Endothelial cell of umbilical vein (primary cell): ENCODE measurements at regions not wholly inside any gene's neighbourhood (a gene's known extent, or its start where the extent isn't known, plus 50 kb on each side); places are given as distances from the start of the nearest gene placed in this dataset.

Experiments used
- BruUV-seq: library from RNA; stranded (reverse); fragments of 400-500 nt; replicated peaks from 2 replicates; lab custom pipeline; 2021; lab: Mats Ljungman, UMichigan
- CTCF ChIA-PET: fragments of 300-600, 350-600 bp; sonication (Branson Sonifier 250); formaldehyde crosslinking; loops from one replicate; lab custom pipeline; 2021; ENCODE audit warnings: antibody characterized with exemption, inconsistent platforms; lab: Charles Lee
- POLR2A ChIA-PET: fragments of 300-600, 350-600 bp; sonication (Branson Sonifier 250); formaldehyde crosslinking; loops from one replicate; lab custom pipeline; 2021; ENCODE audit warnings: antibody characterized with exemption, inconsistent platforms; lab: Charles Lee
- DNase-seq: peaks from one replicate; pipeline ENCODE4 v3.0.0-alpha.2; 2011; ENCODE audit warnings: low read depth, low spot score
- FAIRE-seq: peaks from 2 replicates; lab custom pipeline; 2011; peaks lifted over from hg19 to GRCh38; lab: Jason Lieb, UNC
- H2AFZ ChIP-seq: 2 replicates; pipeline ENCODE4 v1.6.0; 2012; ENCODE audit warnings: low read depth, low read length, control low read depth, inconsistent platforms
- H3K27ac ChIP-seq: 2 replicates; pipeline ENCODE4 v1.5.1; 2011; ENCODE audit warnings: low read depth, mild to moderate bottlenecking, control low read depth, low read length, moderate library complexity; ENCODE audit not compliant: insufficient read depth
- H3K27me3 ChIP-seq, 2 experiments: 2 replicates each; pipeline versions ENCODE4 v1.6.0 to v1.6.1; 2011; ENCODE audit warnings: low read length in 2 of 2, mixed read lengths in 1 of 2; ENCODE audit not compliant: control insufficient read depth in 2 of 2, insufficient read depth in 2 of 2
- H3K36me3 ChIP-seq, 2 experiments: 2 replicates in 1 of 2; 3 replicates in 1 of 2; pipeline ENCODE4 v1.5.1; 2011; ENCODE audit warnings: low read length in 2 of 2, mild to moderate bottlenecking in 1 of 2, moderate library complexity in 1 of 2; ENCODE audit not compliant: control insufficient read depth in 2 of 2, insufficient read depth in 2 of 2; ENCODE audit errors: extremely low read depth in 1 of 2
- H3K4me1 ChIP-seq: 3 replicates; pipeline ENCODE4 v1.5.1; 2011; ENCODE audit warnings: mild to moderate bottlenecking, low read length; ENCODE audit not compliant: control insufficient read depth, insufficient read depth; ENCODE audit errors: extremely low read depth
- H3K4me2 ChIP-seq: 2 replicates; pipeline ENCODE4 v1.6.1; 2011; ENCODE audit warnings: low read length, control low read depth, mixed read lengths; ENCODE audit not compliant: insufficient read depth
- H3K4me3 ChIP-seq, 3 experiments: fragments of 200-600 bp in 1 of 3; sonication (generic), shearing (Covaris generic) in 1 of 3; replicated peaks in 1 of 3; 2 replicates each; pipeline ENCODE4 v1.5.1; 2011 to 2016; ENCODE audit warnings: control low read depth in 3 of 3, low read length in 3 of 3, mild to moderate bottlenecking in 2 of 3, inconsistent platforms in 1 of 3, low read depth in 1 of 3, moderate library complexity in 1 of 3; ENCODE audit not compliant: insufficient read depth in 1 of 3
- H3K79me2 ChIP-seq: 2 replicates; pipeline ENCODE4 v1.6.0; 2012; ENCODE audit warnings: low read length, inconsistent platforms; ENCODE audit not compliant: control insufficient read depth, insufficient read depth
- H3K9ac ChIP-seq: replicated peaks from 2 replicates; pipeline ENCODE3; 2011; ENCODE audit warnings: low read length, control low read depth; ENCODE audit not compliant: insufficient read depth; ENCODE audit errors: extremely low read depth
- H3K9me1 ChIP-seq: replicated peaks from 3 replicates; pipeline ENCODE4 v1.6.0; 2011; ENCODE audit warnings: mild to moderate bottlenecking, low read length; ENCODE audit not compliant: control insufficient read depth, insufficient read depth; ENCODE audit errors: extremely low read depth
- H3K9me3 ChIP-seq: replicated peaks from 2 replicates; pipeline ENCODE4 v1.5.1; 2012; ENCODE audit warnings: low read length, inconsistent platforms; ENCODE audit not compliant: control insufficient read depth, insufficient read depth
- H4K20me1 ChIP-seq: replicated peaks from 2 replicates; pipeline ENCODE3; 2011; ENCODE audit warnings: mild to moderate bottlenecking, low read length; ENCODE audit not compliant: control insufficient read depth, insufficient read depth; ENCODE audit errors: extremely low read depth
- CTCF ChIP-seq, 2 donors: IDR thresholded peaks; 1 replicate in 1 of 2; 2 replicates in 1 of 2; pipeline ENCODE4 v1.5.1; 2011; ENCODE audit warnings: low read length in 2 of 2, mild to moderate bottlenecking in 2 of 2, moderate library complexity in 2 of 2, control low read depth in 1 of 2, inconsistent platforms in 1 of 2, low read depth in 1 of 2; ENCODE audit not compliant: insufficient read depth in 1 of 2; ENCODE audit errors: extremely low read depth in 1 of 2
- EZH2 ChIP-seq: IDR thresholded peaks from 2 replicates; pipeline ENCODE4 v1.6.1; 2012; ENCODE audit warnings: borderline replicate concordance, low read depth, mild to moderate bottlenecking, moderate library complexity, low read length, inconsistent platforms; ENCODE audit not compliant: severe bottlenecking
- FOS ChIP-seq: IDR thresholded peaks from 2 replicates; pipeline ENCODE4 v1.6.1; 2011; ENCODE audit warnings: mild to moderate bottlenecking, low read length, moderate library complexity, borderline replicate concordance; ENCODE audit not compliant: insufficient read depth
- GATA2 ChIP-seq: IDR thresholded peaks from 2 replicates; pipeline ENCODE4 v1.7.0; 2011; ENCODE audit warnings: low read depth, mild to moderate bottlenecking, moderate library complexity, mixed read lengths, low read length; ENCODE audit not compliant: insufficient read length, insufficient read depth
- JUN ChIP-seq: IDR thresholded peaks from 2 replicates; pipeline ENCODE4 v1.6.1; 2011; ENCODE audit warnings: borderline replicate concordance, low read depth; ENCODE audit not compliant: insufficient read length, insufficient read depth
- MYC ChIP-seq: IDR thresholded peaks from one replicate; pipeline ENCODE4 v1.6.1; 2011; ENCODE audit warnings: mild to moderate bottlenecking, low read depth, low read length
- POLR2A ChIP-seq: IDR thresholded peaks from 2 replicates; pipeline ENCODE4 v1.6.1; 2012; ENCODE audit warnings: low read depth, mild to moderate bottlenecking, control low read depth, low read length
- POLR2AphosphoS5 ChIP-seq: IDR thresholded peaks from 2 replicates; pipeline ENCODE4 v1.6.1; 2012; ENCODE audit warnings: low read depth, mild to moderate bottlenecking, control low read depth, low read length, moderate library complexity; ENCODE audit not compliant: insufficient read depth
- dilution Hi-C: fragments of 300-500 bp; cut with MboI; formaldehyde crosslinking; loops from one replicate; pipeline ENCODE4 v1.15.0; 2019; ENCODE audit warnings: low sequenced_read_pairs; ENCODE audit not compliant: extremely low pct_ligation_motif_present
- intact Hi-C: fragments of 100-400 bp; cut with micrococcal nuclease; formaldehyde crosslinking; loops from one replicate; pipeline ENCODE4 v1.10.0; 2022
- TF ChIP-seq, protein P1 (sequence below): IDR thresholded peaks from 2 replicates; pipeline ENCODE4 v1.6.1; 2011; ENCODE audit not compliant: insufficient read depth, insufficient read length

- TF ChIP-seq JUN (no peak), MYC (no peak), POLR2A (no peak), POLR2AphosphoS5 (no peak), GATA2 (no peak), CTCF (IDR thresholded peaks at IDR 0.05; ENCODE audit: extremely low read depth in 1 of 2, insufficient read depth in 1 of 2, low read depth in 1 of 2, low read length in 2 of 2) (no peak), EZH2 (no peak), FOS (no peak)
- TF ChIP-seq, protein P1, sequence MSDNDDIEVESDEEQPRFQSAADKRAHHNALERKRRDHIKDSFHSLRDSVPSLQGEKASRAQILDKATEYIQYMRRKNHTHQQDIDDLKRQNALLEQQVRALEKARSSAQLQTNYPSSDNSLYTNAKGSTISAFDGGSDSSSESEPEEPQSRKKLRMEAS, result no peak
- no TSS peak for BruUV-seq
- CTCF ChIA-PET, result no interaction called here
- dilution Hi-C loops (no loop called here), intact Hi-C loops (no loop called here)
- no peaks in the 10 kb centered on the region for H3K27me3 ChIP-seq
- H3K4me2 ChIP-seq, result no peak overlapping the region
- DNase-seq, result no peak
- no peak for FAIRE-seq
- no peaks in the 10 kb centered on the region for H3K9me1 ChIP-seq
- H3K79me2 ChIP-seq, result no peaks in the 10 kb centered on the region
- H4K20me1 ChIP-seq, result no peaks in the 10 kb centered on the region
- no peaks in the 10 kb centered on the region for H3K4me1 ChIP-seq
- no peak overlapping the region for H3K9ac ChIP-seq
- H3K4me3 ChIP-seq, result no peak overlapping the region
- no peaks in the 10 kb centered on the region for H3K36me3 ChIP-seq
- H3K27ac ChIP-seq, result no peak overlapping the region
- no peaks in the 10 kb centered on the region for H3K9me3 ChIP-seq
- POLR2A ChIA-PET, result no interaction called here
- no peak overlapping the region for H2AFZ ChIP-seq
Observed at GRCh38 chrX:122445466-122445865, 738.6 kb upstream of the GRIA3 start.
